GM12878 (cell line): ENCODE measurements at regions not wholly inside any gene's neighbourhood (a gene's known extent, or its start where the extent isn't known, plus 50 kb on each side); places are given as distances from the start of the nearest gene placed in this dataset.

Experiments used
- ATAC-seq: fragments of 200-7000 bp; cut with Tn5 transposase; 3 replicates; pipeline ENCODE4 v1.9.1; 2020; ENCODE audit warnings: mild to moderate bottlenecking, moderate library complexity
- BruUV-seq: library from RNA; stranded (reverse); fragments of 400-500 nt; replicated peaks from 2 replicates; lab custom pipeline; 2021; lab: Mats Ljungman, UMichigan
- CTCF ChIA-PET: fragments of 300-600 bp; sonication (Branson Sonifier 250); formaldehyde crosslinking; extraction: SDS; loops from one replicate; lab custom pipeline; 2021; ENCODE audit warnings: inconsistent platforms; lab: Yijun Ruan, JAX
- POLR2A ChIA-PET: fragments of 350-600 bp; formaldehyde crosslinking; extraction: SDS; loops from one replicate; lab custom pipeline; 2021; ENCODE audit warnings: inconsistent platforms; lab: Charles Lee
- RAD21 ChIA-PET: fragments of 300-600 bp; sonication (Branson Sonifier 250); formaldehyde crosslinking; loops from one replicate; lab custom pipeline; 2023; ENCODE audit warnings: antibody characterized with exemption; ENCODE audit not compliant: unreplicated experiment; lab: Charles Lee
- SMC1A ChIA-PET: fragments of 300-600 bp; sonication (Branson Sonifier 250); formaldehyde crosslinking; loops from one replicate; lab custom pipeline; 2023; ENCODE audit not compliant: unreplicated experiment, uncharacterized antibody; lab: Charles Lee
- DNase-seq: peaks from one replicate; pipeline ENCODE4 v3.0.0-alpha.2; 2011; ENCODE audit warnings: low read depth, low spot score
- FAIRE-seq: peaks from 3 replicates; lab custom pipeline; 2011; peaks lifted over from hg19 to GRCh38; lab: Jason Lieb, UNC
- H2AFZ ChIP-seq: 2 replicates; pipeline ENCODE4 v1.6.0; 2011; ENCODE audit warnings: low read depth, low read length, control low read depth; ENCODE audit not compliant: control insufficient read depth
- H3K27ac ChIP-seq: 2 replicates; pipeline ENCODE4 v1.5.1; 2011; ENCODE audit warnings: control low read depth; ENCODE audit not compliant: control insufficient read depth, insufficient read depth
- H3K27me3 ChIP-seq, 2 experiments: replicated peaks in 1 of 2; 2 replicates each; pipeline versions ENCODE4 v1.6.0 to v1.6.1; 2011; ENCODE audit warnings: low read length in 1 of 2; ENCODE audit not compliant: control insufficient read depth in 2 of 2, insufficient read depth in 2 of 2
- H3K36me3 ChIP-seq, 2 experiments: 2 replicates each; pipeline ENCODE4 v1.5.1; 2011; ENCODE audit warnings: low read length in 1 of 2; ENCODE audit not compliant: control insufficient read depth in 2 of 2, insufficient read depth in 2 of 2
- H3K4me1 ChIP-seq: 2 replicates; pipeline ENCODE4 v1.6.1; 2011; ENCODE audit warnings: mild to moderate bottlenecking, low read length, moderate library complexity, mixed read lengths; ENCODE audit not compliant: control insufficient read depth, insufficient read depth
- H3K4me2 ChIP-seq: 2 replicates; pipeline ENCODE4 v1.6.0; 2011; ENCODE audit warnings: control low read depth; ENCODE audit not compliant: control insufficient read depth, insufficient read depth
- H3K4me3 ChIP-seq: fragments of 200-600 bp; sonication (generic); 2 replicates; pipeline ENCODE4 v1.5.1; 2016
- H3K79me2 ChIP-seq: 2 replicates; pipeline ENCODE4 v1.6.0; 2011; ENCODE audit warnings: low read length; ENCODE audit not compliant: control insufficient read depth, insufficient read depth
- H3K9ac ChIP-seq: 2 replicates; pipeline ENCODE4 v1.8.0; 2011; ENCODE audit warnings: low read length, control low read depth, mixed read lengths; ENCODE audit not compliant: control insufficient read depth, insufficient read depth
- H3K9me3 ChIP-seq: replicated peaks from 3 replicates; pipeline ENCODE4 v1.5.1; 2011; ENCODE audit warnings: mild to moderate bottlenecking, low read length; ENCODE audit not compliant: control insufficient read depth, insufficient read depth
- H4K20me1 ChIP-seq: 2 replicates; pipeline ENCODE4 v1.6.0; 2011; ENCODE audit not compliant: control insufficient read depth, insufficient read depth
- CEBPB ChIP-seq, 2 experiments: fragments of 150-350 bp in 1 of 2; IDR thresholded peaks; 2 replicates each; pipeline ENCODE4 v1.6.1; 2012 to 2014; ENCODE audit warnings: low read depth in 2 of 2, low read length in 2 of 2, borderline replicate concordance in 1 of 2, inconsistent platforms in 1 of 2
- E4F1 ChIP-seq: fragments of 450-650 bp; IDR thresholded peaks from 2 replicates; pipeline ENCODE4 v1.6.1; 2018; ENCODE audit warnings: borderline replicate concordance, mild to moderate bottlenecking; ENCODE audit not compliant: partially characterized antibody
- ESRRA ChIP-seq: IDR thresholded peaks from 2 replicates; pipeline ENCODE4 v1.6.1; 2012; ENCODE audit warnings: mild to moderate bottlenecking, low read length, improper control_type of control experiment
- FOXM1 ChIP-seq: IDR thresholded peaks from 2 replicates; pipeline ENCODE4 v1.6.1; 2012; ENCODE audit warnings: low read depth, mild to moderate bottlenecking, inconsistent platforms, low read length, moderate library complexity
- GABPA ChIP-seq: IDR thresholded peaks from 2 replicates; pipeline ENCODE4 v1.6.1; 2014; ENCODE audit warnings: antibody characterized with exemption, low read depth, mild to moderate bottlenecking, inconsistent platforms
- KLF5 ChIP-seq: fragments of 450-650 bp; IDR thresholded peaks from 2 replicates; pipeline ENCODE4 v1.6.1; 2014; ENCODE audit warnings: mild to moderate bottlenecking; ENCODE audit not compliant: partially characterized antibody
- MYB ChIP-seq: fragments of 150-350 bp; IDR thresholded peaks from 2 replicates; pipeline ENCODE4 v1.6.1; 2014; ENCODE audit warnings: mild to moderate bottlenecking, low read depth, low read length, borderline replicate concordance
- POLR2AphosphoS5 ChIP-seq: IDR thresholded peaks from 2 replicates; pipeline ENCODE4 v1.6.1; 2011; ENCODE audit warnings: mild to moderate bottlenecking, low read length, inconsistent platforms
- RAD21 ChIP-seq: IDR thresholded peaks from 2 replicates; pipeline ENCODE4 v1.6.1; 2011; ENCODE audit warnings: mild to moderate bottlenecking, low read depth, low read length, moderate library complexity; ENCODE audit not compliant: insufficient read depth
- RELA ChIP-seq: fragments of 450-650 bp; IDR thresholded peaks from 2 replicates; pipeline ENCODE4 v1.8.0; 2014; ENCODE audit warnings: borderline replicate concordance; ENCODE audit not compliant: partially characterized antibody
- RFX5 ChIP-seq: IDR thresholded peaks from 2 replicates; pipeline ENCODE4 v1.6.1; 2011; ENCODE audit warnings: low read depth, low read length, improper control_type of control experiment
- SREBF2 ChIP-seq: IDR thresholded peaks from 2 replicates; pipeline ENCODE4 v1.6.1; 2012; ENCODE audit warnings: mild to moderate bottlenecking, low read length
- ZBTB4 ChIP-seq: fragments of 450-650 bp; formaldehyde crosslinking; IDR thresholded peaks from 2 replicates; pipeline ENCODE4 v1.4.0; 2022; ENCODE audit warnings: mild to moderate bottlenecking, moderate library complexity
- WGBS: methylation state at CpG from one replicate; pipeline ENCODE4 v1.1.6; 2016; ENCODE audit warnings: low lambda C conversion rate; ENCODE audit not compliant: insufficient replicate concordance, insufficient coverage; ENCODE audit errors: missing lambda C conversion rate; 5-methylcytosine and 5-hydroxymethylcytosine counted together
- in situ Hi-C: fragments of 300-500 bp; cut with MboI; formaldehyde crosslinking; loops from 9 replicates; pipeline ENCODE4 v1.14.3; 2018; ENCODE audit warnings: mixed read lengths
- intact Hi-C: fragments of 100-400 bp; cut with micrococcal nuclease; formaldehyde crosslinking; loops from one replicate; pipeline ENCODE4 v1.14.2; 2022; ENCODE audit not compliant: unreplicated experiment
- TF ChIP-seq, protein P1 (sequence below): fragments of 450-650 bp; IDR thresholded peaks from 2 replicates; pipeline ENCODE4 v1.6.1; 2017; ENCODE audit warnings: borderline replicate concordance

DNA sequence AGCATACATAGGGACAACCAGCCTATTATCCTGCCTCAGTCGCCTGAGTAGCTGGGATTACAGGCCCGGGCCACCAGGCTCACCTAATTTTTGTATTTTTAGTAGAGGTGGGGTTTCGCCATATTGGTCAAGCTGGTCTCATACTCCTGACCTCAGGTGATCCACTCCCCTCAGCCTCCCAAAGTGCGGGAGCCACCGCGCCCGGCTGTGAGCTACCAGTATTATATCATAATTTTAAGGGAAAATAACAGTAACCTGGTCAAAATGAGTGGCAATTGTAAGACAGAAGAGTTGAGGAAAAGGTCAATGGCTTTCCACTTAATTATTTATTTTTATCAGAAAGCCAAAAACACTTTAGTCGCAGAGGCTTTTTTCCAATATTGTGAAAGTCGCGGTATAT, 652.6 kb upstream of the BCHE start:
- Histone ChIP-seq H3K79me2 (no peaks in the 10 kb centered on the region), H3K36me3 (no peaks in the 10 kb centered on the region), H3K4me1 (no peaks in the 10 kb centered on the region), H3K27me3 (no peaks in the 10 kb centered on the region), H4K20me1 (no peaks in the 10 kb centered on the region), H3K27ac (no peak overlapping the region), H3K4me2 (no peak overlapping the region), H2AFZ (no peak overlapping the region), H3K9ac (no peak overlapping the region), H3K4me3 (no peak overlapping the region), H3K9me3 (no peaks in the 10 kb centered on the region)
- WGBS: 69% methylated on average over 10 of the region's 10 CpGs
- BruUV-seq: no TSS peak
- in situ Hi-C loops: no loop called here
- ChIA-PET CTCF (no interaction called here), POLR2A (no interaction called here), RAD21 (no interaction called here), SMC1A (no interaction called here)
- DNase-seq: no peak
- TF ChIP-seq GABPA (no peak), CEBPB (IDR thresholded peaks at IDR 0.05; ENCODE audit: borderline replicate concordance in 1 of 2, low read depth in 2 of 2, low read length in 2 of 2) (no peak), FOXM1 (no peak), ESRRA (no peak), SREBF2 (no peak), E4F1 (no peak), MYB (no peak), ZBTB4 (CRISPR knock-in tag) (no peak), RAD21 (no peak), POLR2AphosphoS5 (no peak), RELA (no peak), KLF5 (no peak), RFX5 (no peak)
- TF ChIP-seq, protein P1, sequence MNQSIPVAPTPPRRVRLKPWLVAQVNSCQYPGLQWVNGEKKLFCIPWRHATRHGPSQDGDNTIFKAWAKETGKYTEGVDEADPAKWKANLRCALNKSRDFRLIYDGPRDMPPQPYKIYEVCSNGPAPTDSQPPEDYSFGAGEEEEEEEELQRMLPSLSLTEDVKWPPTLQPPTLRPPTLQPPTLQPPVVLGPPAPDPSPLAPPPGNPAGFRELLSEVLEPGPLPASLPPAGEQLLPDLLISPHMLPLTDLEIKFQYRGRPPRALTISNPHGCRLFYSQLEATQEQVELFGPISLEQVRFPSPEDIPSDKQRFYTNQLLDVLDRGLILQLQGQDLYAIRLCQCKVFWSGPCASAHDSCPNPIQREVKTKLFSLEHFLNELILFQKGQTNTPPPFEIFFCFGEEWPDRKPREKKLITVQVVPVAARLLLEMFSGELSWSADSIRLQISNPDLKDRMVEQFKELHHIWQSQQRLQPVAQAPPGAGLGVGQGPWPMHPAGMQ: no peak
- no peak for FAIRE-seq
- ATAC-seq: no peak
- intact Hi-C loops: no loop called here
